SU-DHL-6 (cell line): ENCODE measurements at regions not wholly inside any gene's neighbourhood (a gene's known extent, or its start where the extent isn't known, plus 50 kb on each side); places are given as distances from the start of the nearest gene placed in this dataset.

ENCODE experiments used
- H2AFZ ChIP-seq: fragments of 200-600 bp; sonication (generic); 2 replicates; pipeline ENCODE4 v1.6.1; 2014; ENCODE audit warnings: low read depth, mild to moderate bottlenecking, moderate library complexity, mixed read lengths, antibody characterized with exemption, low read length; ENCODE audit not compliant: severe bottlenecking
- H3F3A ChIP-seq: fragments of 200-600 bp; shearing (Covaris generic); 2 replicates; pipeline ENCODE4 v1.6.0; 2016; ENCODE audit warnings: antibody characterized with exemption, mild to moderate bottlenecking; ENCODE audit not compliant: insufficient read depth
- H3K27ac ChIP-seq: fragments of 200-600 bp; sonication (generic); 2 replicates; pipeline ENCODE4 v1.5.1; 2016; ENCODE audit warnings: low read depth, mild to moderate bottlenecking, low read length, moderate library complexity, mixed read lengths
- H3K27me3 ChIP-seq: fragments of 200-600 bp; sonication (generic), shearing (Covaris generic); 2 replicates; pipeline ENCODE4 v1.6.0; 2014; ENCODE audit warnings: mild to moderate bottlenecking, low read length
- H3K36me3 ChIP-seq: fragments of 200-600 bp; sonication (generic); 2 replicates; pipeline ENCODE4 v1.6.1; 2014; ENCODE audit warnings: mild to moderate bottlenecking, low read length, mixed read lengths
- H3K4me2 ChIP-seq: fragments of 300-600, 200-600 bp; shearing (Covaris generic), sonication (generic); 2 replicates; pipeline ENCODE4 v1.6.0; 2014; ENCODE audit warnings: low read length, low read depth, mild to moderate bottlenecking; ENCODE audit not compliant: poor library complexity, severe bottlenecking
- H3K4me3 ChIP-seq: fragments of 200-600 bp; sonication (generic); 2 replicates; pipeline ENCODE4 v1.5.1; 2014; ENCODE audit warnings: antibody characterized with exemption, low read length, mild to moderate bottlenecking, mixed read lengths; ENCODE audit not compliant: insufficient read depth, poor library complexity, severe bottlenecking
- H3K79me2 ChIP-seq: fragments of 200-600 bp; sonication (generic); 2 replicates; pipeline ENCODE4 v1.6.1; 2014; ENCODE audit warnings: mild to moderate bottlenecking, low read length, moderate library complexity; ENCODE audit not compliant: insufficient read depth
- H3K9ac ChIP-seq: fragments of 200-600 bp; sonication (generic); 2 replicates; pipeline ENCODE4 v1.7.0; 2014; ENCODE audit warnings: mild to moderate bottlenecking, low read length
- H3K9me2 ChIP-seq: fragments of 200-600 bp; sonication (generic); replicated peaks from 2 replicates; pipeline ENCODE4 v1.6.1; 2014; ENCODE audit warnings: low read length; ENCODE audit not compliant: insufficient read depth
- H3K9me3 ChIP-seq: fragments of 200-600 bp; sonication (generic); 2 replicates; pipeline ENCODE4 v1.6.1; 2014; ENCODE audit warnings: low read length, mixed read lengths; ENCODE audit not compliant: insufficient read depth
- H4K20me1 ChIP-seq: fragments of 200-600 bp; sonication (generic); 2 replicates; pipeline ENCODE4 v1.6.1; 2014; ENCODE audit warnings: low read depth, mild to moderate bottlenecking, antibody characterized with exemption, low read length, moderate library complexity, mixed read lengths
- EZH2phosphoT487 ChIP-seq: fragments of 200-600 bp; sonication (generic), shearing (Covaris generic); conservative IDR thresholded peaks from 2 replicates; pipeline ENCODE4 v1.6.1; 2018; ENCODE audit warnings: mild to moderate bottlenecking, antibody characterized with exemption, low read length, moderate library complexity, mixed read lengths
- TF ChIP-seq, protein P1 (sequence below): fragments of 200-600 bp; sonication (generic); IDR thresholded peaks from one replicate; pipeline ENCODE4 v1.5.1; 2017; ENCODE audit warnings: antibody characterized with exemption, mild to moderate bottlenecking, low read length, moderate library complexity; ENCODE audit not compliant: insufficient read depth, poor library complexity, severe bottlenecking

DNA sequence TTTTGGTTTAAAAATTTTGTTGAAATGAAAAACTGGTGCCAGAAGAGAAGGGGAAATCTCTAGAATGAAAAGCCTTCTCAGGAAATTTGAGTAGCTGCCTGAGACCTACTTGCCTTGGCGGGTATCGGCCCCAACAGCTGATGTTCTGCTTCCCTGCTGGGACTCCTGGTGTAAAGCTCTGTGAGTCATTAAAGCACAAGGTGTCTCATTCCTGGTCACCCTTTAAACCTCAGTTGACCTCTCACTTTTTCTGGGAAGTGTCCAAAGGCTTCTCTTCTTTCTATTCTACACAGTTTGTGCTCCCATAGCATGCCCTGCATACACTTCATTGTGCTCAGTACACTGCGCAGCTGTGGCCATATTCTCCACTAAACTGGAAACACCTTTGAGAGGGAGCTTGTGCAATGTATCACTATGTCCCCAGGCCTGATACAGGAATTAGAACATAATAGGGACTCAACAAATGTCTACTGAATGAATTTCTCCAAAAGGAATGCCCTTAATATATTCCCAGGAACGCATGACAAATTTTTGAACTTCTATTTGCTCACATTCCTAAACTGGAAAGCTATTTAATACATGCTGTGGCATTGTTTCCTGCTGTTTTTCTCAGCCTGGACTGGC is 303.9 kb downstream of the SDHAF3 start:
- H3K9me3 ChIP-seq: no peaks in the 10 kb centered on the region
- no peaks in the 10 kb centered on the region for H4K20me1 ChIP-seq
- H2AFZ ChIP-seq: no peak overlapping the region
- no peaks in the 10 kb centered on the region for H3K9me2 ChIP-seq
- no peak overlapping the region for H3K9ac ChIP-seq
- H3K79me2 ChIP-seq: no peaks in the 10 kb centered on the region
- H3K27ac ChIP-seq: no peak overlapping the region
- H3K4me3 ChIP-seq: no peak overlapping the region
- H3K36me3 ChIP-seq: no peaks in the 10 kb centered on the region
- H3K4me2 ChIP-seq: no peak overlapping the region
- TF ChIP-seq, protein P1, sequence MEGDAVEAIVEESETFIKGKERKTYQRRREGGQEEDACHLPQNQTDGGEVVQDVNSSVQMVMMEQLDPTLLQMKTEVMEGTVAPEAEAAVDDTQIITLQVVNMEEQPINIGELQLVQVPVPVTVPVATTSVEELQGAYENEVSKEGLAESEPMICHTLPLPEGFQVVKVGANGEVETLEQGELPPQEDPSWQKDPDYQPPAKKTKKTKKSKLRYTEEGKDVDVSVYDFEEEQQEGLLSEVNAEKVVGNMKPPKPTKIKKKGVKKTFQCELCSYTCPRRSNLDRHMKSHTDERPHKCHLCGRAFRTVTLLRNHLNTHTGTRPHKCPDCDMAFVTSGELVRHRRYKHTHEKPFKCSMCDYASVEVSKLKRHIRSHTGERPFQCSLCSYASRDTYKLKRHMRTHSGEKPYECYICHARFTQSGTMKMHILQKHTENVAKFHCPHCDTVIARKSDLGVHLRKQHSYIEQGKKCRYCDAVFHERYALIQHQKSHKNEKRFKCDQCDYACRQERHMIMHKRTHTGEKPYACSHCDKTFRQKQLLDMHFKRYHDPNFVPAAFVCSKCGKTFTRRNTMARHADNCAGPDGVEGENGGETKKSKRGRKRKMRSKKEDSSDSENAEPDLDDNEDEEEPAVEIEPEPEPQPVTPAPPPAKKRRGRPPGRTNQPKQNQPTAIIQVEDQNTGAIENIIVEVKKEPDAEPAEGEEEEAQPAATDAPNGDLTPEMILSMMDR: no peak
- TF ChIP-seq EZH2phosphoT487: no peak
- H3F3A ChIP-seq: no peaks in the 10 kb centered on the region
- H3K27me3 ChIP-seq: no peaks in the 10 kb centered on the region; the same call in 1 of the 2 replicates

DNA sequence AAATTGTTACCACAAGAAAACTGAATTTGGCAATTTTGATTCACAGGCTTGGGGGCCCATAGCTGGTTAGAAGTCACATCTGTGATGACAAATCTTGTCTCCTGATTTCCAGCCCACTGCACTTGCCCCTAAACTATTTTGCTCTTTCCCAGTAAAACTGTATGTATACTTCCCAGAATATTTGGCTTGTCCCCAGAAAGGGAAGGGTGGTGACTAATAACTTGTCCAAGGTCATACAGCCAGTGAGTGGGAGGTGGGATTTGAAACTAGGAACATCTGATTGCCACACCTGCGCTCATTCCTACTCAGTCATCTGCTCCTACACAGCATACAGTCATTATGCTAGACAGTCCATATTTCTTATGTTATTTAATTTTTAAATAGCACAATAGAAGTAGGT is 304.5 kb downstream of the SDHAF3 start:
- Histone ChIP-seq H3K9me2 (no peaks in the 10 kb centered on the region), H3K9me3 (no peaks in the 10 kb centered on the region), H3K4me2 (no peak overlapping the region)

DNA sequence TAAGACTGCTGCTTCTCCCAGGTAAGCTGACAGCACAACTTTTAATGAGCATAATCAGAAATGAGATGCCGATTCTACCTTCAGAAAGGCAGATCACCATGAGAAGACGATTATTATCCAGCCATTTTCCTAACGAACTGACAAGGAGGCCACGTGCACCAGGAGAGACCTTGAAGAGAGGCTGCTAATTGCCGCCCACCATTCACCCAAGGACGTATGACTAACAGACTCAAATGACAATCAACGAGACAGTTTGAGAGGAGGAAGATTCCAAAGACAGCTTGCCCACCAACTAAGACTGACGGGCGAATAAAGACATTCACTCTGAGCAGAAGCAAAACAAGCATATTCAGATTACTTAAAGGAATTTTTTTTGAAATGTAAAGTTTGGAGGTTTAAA is 301.9 kb upstream of the TAC1 start:
- Histone ChIP-seq H3K27ac (no peak overlapping the region), H2AFZ (no peak overlapping the region), H3K36me3 (no peaks in the 10 kb centered on the region), H4K20me1 (no peaks in the 10 kb centered on the region), H3K4me3 (no peak overlapping the region), H3K9me3 (no peaks in the 10 kb centered on the region), H3K4me2 (no peak overlapping the region), H3K9ac (no peak overlapping the region), H3F3A (no peaks in the 10 kb centered on the region), H3K79me2 (no peaks in the 10 kb centered on the region), H3K27me3 (no peaks in the 10 kb centered on the region), H3K9me2 (no peaks in the 10 kb centered on the region)
- no peak for TF ChIP-seq EZH2phosphoT487

More for the DNA sequence above, 304.5 kb downstream of the SDHAF3 start:
- TF ChIP-seq EZH2phosphoT487: no peak
- TF ChIP-seq, protein P1: no peak
- no peaks in the 10 kb centered on the region for H3K79me2 ChIP-seq
- no peaks in the 10 kb centered on the region for H3K36me3 ChIP-seq
- H3K4me3 ChIP-seq: no peak overlapping the region
- no peak overlapping the region for H3K9ac ChIP-seq
- H3F3A ChIP-seq: no peaks in the 10 kb centered on the region
- H2AFZ ChIP-seq: no peak overlapping the region
- no peak overlapping the region for H3K27ac ChIP-seq
- no peaks in the 10 kb centered on the region; the same call in 1 of the 2 replicates for H3K27me3 ChIP-seq
- H4K20me1 ChIP-seq: no peaks in the 10 kb centered on the region

DNA sequence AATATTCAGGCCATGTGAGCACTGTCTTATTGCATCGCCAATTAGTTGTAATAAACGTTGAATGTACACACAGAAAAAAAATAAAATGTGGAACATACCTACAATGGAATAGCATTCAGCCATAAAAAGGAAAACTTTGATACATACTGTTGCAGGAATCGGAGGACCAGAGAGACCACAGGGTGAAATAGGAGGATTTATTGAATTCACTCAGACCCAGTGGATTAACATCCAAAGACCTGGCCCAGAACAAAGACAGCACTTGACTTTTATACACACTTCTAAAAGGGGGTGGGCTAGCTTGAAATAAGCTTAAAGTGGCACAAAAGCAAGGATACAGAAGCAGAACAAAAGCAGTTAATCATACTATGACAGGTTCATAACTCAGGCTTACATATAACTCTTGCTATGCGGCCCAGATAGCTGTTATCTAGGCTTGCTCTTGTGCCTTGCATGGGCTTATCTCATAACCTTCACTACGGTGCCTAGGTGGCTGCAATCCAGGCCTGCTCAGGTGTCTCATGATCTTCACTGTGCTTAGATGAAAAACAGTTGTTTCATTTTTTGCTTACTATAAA is 292.2 kb upstream of the TAC1 start:
- Histone ChIP-seq H3F3A (no peaks in the 10 kb centered on the region), H3K9ac (no peak overlapping the region), H2AFZ (no peak overlapping the region), H3K79me2 (no peaks in the 10 kb centered on the region), H3K4me2 (no peak overlapping the region), H3K9me3 (peaks cover 13% of the 10 kb centered on the region; the same call in 1 of the 2 replicates), H4K20me1 (no peaks in the 10 kb centered on the region), H3K36me3 (0 out of 2 replicates have a peak, but pooled peaks cover 5% of the 10 kb centered on the region), H3K27ac (no peak overlapping the region), H3K27me3 (no peaks in the 10 kb centered on the region), H3K9me2 (no peaks in the 10 kb centered on the region), H3K4me3 (no peak overlapping the region)
- TF ChIP-seq, protein P1: no peak
- TF ChIP-seq EZH2phosphoT487: no peak
